PC-9 (cell line): ENCODE measurements at regions not wholly inside any gene's neighbourhood (a gene's known extent, or its start where the extent isn't known, plus 50 kb on each side); places are given as distances from the start of the nearest gene placed in this dataset.

Experiments
- BruUV-seq: library from RNA; stranded (reverse); fragments of 400-500 nt; replicated peaks from 2 replicates; lab custom pipeline; 2021; lab: Mats Ljungman, UMichigan
- CTCF ChIA-PET: fragments of 300-600 bp; sonication (Branson Sonifier 250); formaldehyde crosslinking; loops from one replicate; lab custom pipeline; 2022; ENCODE audit warnings: antibody characterized with exemption; lab: Charles Lee
- POLR2A ChIA-PET: fragments of 300-600 bp; sonication (Branson Sonifier 250); formaldehyde crosslinking; loops from one replicate; lab custom pipeline; 2022; ENCODE audit warnings: antibody characterized with exemption; ENCODE audit not compliant: unreplicated experiment; lab: Charles Lee
- DNase-seq, 2 experiments: peaks; one replicate each; pipeline versions ENCODE4 v3.0.0 to v3.0.0-alpha.2; 2015 to 2022; ENCODE audit warnings: mixed read lengths in 1 of 2
- H2AFZ ChIP-seq: fragments of 200-600 bp; sonication (generic); 2 replicates; pipeline ENCODE4 v1.8.1; 2017; ENCODE audit warnings: antibody characterized with exemption
- H3F3A ChIP-seq: fragments of 200-600 bp; sonication (generic); 2 replicates; pipeline ENCODE4 v1.8.1; 2017; ENCODE audit warnings: antibody characterized with exemption, mild to moderate bottlenecking, low read depth; ENCODE audit not compliant: insufficient read depth
- H3K27ac ChIP-seq: fragments of 200-600 bp; sonication (generic); 2 replicates; pipeline ENCODE4 v1.6.1; 2016; ENCODE audit warnings: mixed run types
- H3K27me3 ChIP-seq: fragments of 200-600 bp; sonication (generic); 2 replicates; pipeline ENCODE4 v1.6.1; 2016; ENCODE audit warnings: low read depth, mixed run types; ENCODE audit not compliant: insufficient read depth
- H3K36me3 ChIP-seq: fragments of 200-600 bp; sonication (generic); 2 replicates; pipeline ENCODE4 v1.6.1; 2016; ENCODE audit warnings: low read depth, mixed run types
- H3K4me1 ChIP-seq: fragments of 200-600 bp; sonication (generic); replicated peaks from 2 replicates; pipeline ENCODE4 v1.6.1; 2016; ENCODE audit warnings: mixed run types; ENCODE audit not compliant: insufficient read depth
- H3K4me2 ChIP-seq: fragments of 200-600 bp; sonication (generic); 2 replicates; pipeline ENCODE4 v1.6.1; 2017; ENCODE audit warnings: mixed run types
- H3K4me3 ChIP-seq: fragments of 200-600 bp; sonication (generic); 2 replicates; pipeline ENCODE4 v1.6.1; 2016; ENCODE audit warnings: mixed run types
- H3K79me2 ChIP-seq: fragments of 200-600 bp; sonication (generic); 2 replicates; pipeline ENCODE4 v1.6.1; 2017; ENCODE audit warnings: low read depth, mixed run types
- H3K9me2 ChIP-seq: fragments of 200-600 bp; sonication (generic); 2 replicates; pipeline ENCODE4 v1.8.1; 2017; ENCODE audit warnings: mild to moderate bottlenecking; ENCODE audit not compliant: insufficient read depth
- H3K9me3 ChIP-seq: fragments of 200-600 bp; sonication (generic); 2 replicates; pipeline ENCODE4 v1.8.1; 2016; ENCODE audit warnings: low read depth; ENCODE audit not compliant: insufficient read depth
- H4K20me1 ChIP-seq: fragments of 200-600 bp; sonication (generic); 2 replicates; pipeline ENCODE4 v1.8.1; 2017; ENCODE audit not compliant: insufficient read depth
- EZH2 ChIP-seq: fragments of 200-600 bp; sonication (generic); IDR thresholded peaks from 2 replicates; pipeline ENCODE4 v1.8.0; 2017; ENCODE audit warnings: antibody characterized with exemption, low read depth
- intact Hi-C: fragments of 100-400 bp; cut with micrococcal nuclease; formaldehyde crosslinking; loops from one replicate; pipeline ENCODE4 v1.10.0; 2022; ENCODE audit not compliant: unreplicated experiment
- TF ChIP-seq, protein P1 (sequence below): fragments of 200-600 bp; sonication (generic); conservative IDR thresholded peaks from 2 replicates; pipeline ENCODE4 v1.6.1; 2017; ENCODE audit warnings: mixed run types, antibody characterized with exemption, mild to moderate bottlenecking, moderate library complexity

DNA sequence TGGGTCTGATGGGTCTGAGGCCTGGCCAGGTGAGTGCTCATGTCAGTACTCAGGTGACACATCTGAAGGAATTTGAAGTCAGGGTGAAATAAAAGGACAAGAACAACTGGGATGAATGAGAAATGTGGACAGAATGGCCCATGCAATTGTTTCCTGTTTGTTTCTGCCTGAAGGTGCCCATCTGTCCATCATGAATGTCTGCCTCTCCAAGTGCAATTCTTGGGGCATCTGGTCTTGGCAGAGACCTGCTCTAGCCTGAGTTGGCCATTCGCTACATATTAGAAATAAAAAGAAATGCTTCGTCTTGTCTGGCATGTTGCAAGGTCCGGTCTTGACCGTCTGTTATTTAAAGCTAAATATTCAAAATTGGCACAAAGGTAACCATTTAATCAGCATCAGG is 142.0 kb upstream of the AGBL1 start:
- H3K27me3 ChIP-seq: peaks cover 36% of the 10 kb centered on the region
- ChIA-PET POLR2A (no interaction called here), CTCF (no interaction called here)
- no peak overlapping the region for H3K4me3 ChIP-seq
- no peak overlapping the region for H2AFZ ChIP-seq
- H3K9me3 ChIP-seq: no peaks in the 10 kb centered on the region; the same call in 1 of the 2 replicates
- no peaks in the 10 kb centered on the region for H3K4me1 ChIP-seq
- BruUV-seq: no TSS peak
- H3K79me2 ChIP-seq: no peaks in the 10 kb centered on the region
- H3K36me3 ChIP-seq: no peaks in the 10 kb centered on the region
- no peaks in the 10 kb centered on the region for H3K9me2 ChIP-seq
- DNase-seq: no peak
- no peak overlapping the region for H3K4me2 ChIP-seq
- H3K27ac ChIP-seq: no peak overlapping the region
- intact Hi-C loops: no loop called here
- H3F3A ChIP-seq: no peaks in the 10 kb centered on the region
- no peaks in the 10 kb centered on the region for H4K20me1 ChIP-seq
- TF ChIP-seq EZH2: no peak
- TF ChIP-seq, protein P1, sequence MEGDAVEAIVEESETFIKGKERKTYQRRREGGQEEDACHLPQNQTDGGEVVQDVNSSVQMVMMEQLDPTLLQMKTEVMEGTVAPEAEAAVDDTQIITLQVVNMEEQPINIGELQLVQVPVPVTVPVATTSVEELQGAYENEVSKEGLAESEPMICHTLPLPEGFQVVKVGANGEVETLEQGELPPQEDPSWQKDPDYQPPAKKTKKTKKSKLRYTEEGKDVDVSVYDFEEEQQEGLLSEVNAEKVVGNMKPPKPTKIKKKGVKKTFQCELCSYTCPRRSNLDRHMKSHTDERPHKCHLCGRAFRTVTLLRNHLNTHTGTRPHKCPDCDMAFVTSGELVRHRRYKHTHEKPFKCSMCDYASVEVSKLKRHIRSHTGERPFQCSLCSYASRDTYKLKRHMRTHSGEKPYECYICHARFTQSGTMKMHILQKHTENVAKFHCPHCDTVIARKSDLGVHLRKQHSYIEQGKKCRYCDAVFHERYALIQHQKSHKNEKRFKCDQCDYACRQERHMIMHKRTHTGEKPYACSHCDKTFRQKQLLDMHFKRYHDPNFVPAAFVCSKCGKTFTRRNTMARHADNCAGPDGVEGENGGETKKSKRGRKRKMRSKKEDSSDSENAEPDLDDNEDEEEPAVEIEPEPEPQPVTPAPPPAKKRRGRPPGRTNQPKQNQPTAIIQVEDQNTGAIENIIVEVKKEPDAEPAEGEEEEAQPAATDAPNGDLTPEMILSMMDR: no peak

DNA sequence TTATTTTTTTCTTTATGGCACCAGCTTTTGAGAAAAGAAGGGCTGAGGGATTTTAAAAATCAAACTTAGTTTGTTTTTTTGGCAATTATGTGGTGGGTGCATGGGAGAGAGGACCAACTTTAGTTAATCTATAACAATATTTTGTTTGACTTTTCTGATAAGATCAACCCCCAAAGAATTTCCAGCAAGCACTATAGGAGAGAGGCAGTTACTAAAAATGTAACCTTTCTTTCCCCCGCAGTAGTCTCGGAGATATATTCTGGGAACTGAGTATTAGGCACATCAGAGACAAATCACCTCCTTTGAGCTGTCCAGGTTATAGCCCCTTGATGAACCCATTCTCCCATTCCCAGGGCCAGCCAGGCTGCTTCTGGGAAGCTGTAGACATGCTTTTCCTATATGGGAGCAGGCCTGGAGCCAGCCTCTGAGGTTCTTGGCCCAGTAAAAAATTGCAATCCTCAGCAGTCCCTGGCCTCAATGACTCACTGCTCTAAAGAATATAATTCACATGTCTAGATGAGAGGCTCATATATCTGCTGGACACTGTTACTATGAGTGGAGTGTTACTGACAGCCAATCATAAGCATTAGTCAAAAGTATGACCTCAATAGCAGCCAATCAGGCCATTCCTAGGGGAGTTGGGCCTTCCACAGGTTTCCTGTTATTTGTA is 138.3 kb upstream of the AGBL1 start:
- no TSS peak for BruUV-seq
- peaks cover 47% of the 10 kb centered on the region for H3K27me3 ChIP-seq
- no peaks in the 10 kb centered on the region for H4K20me1 ChIP-seq
- H3K79me2 ChIP-seq: no peaks in the 10 kb centered on the region
- H3K27ac ChIP-seq: no peak overlapping the region
- no peaks in the 10 kb centered on the region for H3K36me3 ChIP-seq
- TF ChIP-seq EZH2: no peak
- TF ChIP-seq, protein P1: no peak
- no peak overlapping the region for H3K4me2 ChIP-seq
- CTCF ChIA-PET: no interaction called here
- no peaks in the 10 kb centered on the region; the same call in 1 of the 2 replicates for H3K9me3 ChIP-seq
- no peak for DNase-seq
- no peaks in the 10 kb centered on the region for H3K4me1 ChIP-seq
- no peak overlapping the region for H2AFZ ChIP-seq
- H3K9me2 ChIP-seq: no peaks in the 10 kb centered on the region
- H3F3A ChIP-seq: no peaks in the 10 kb centered on the region
- POLR2A ChIA-PET: no interaction called here
- no peak overlapping the region for H3K4me3 ChIP-seq
- intact Hi-C loops: no loop called here

DNA sequence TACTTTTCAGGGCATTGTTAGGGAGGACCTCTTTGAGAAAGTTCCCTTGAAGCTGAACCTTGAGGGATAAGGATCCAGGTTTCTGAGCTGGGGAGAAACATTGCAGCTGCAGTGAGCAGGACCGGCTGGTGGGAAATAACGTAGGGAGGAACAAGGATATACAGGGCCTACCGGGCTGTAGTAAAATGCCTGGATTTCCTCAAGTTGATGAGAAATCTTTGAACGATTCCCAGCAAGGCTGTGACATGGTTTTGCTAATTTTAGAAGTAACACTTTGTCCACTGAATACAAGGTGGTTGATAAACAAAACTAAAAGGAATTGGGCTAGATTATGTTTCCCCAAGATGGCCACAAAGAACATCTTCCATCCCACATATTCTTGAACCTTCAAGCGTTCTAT is 137.0 kb upstream of the AGBL1 start:
- no peaks in the 10 kb centered on the region for H3K36me3 ChIP-seq
- H3K9me2 ChIP-seq: no peaks in the 10 kb centered on the region
- H3K27ac ChIP-seq: no peak overlapping the region
- no peaks in the 10 kb centered on the region for H3K4me1 ChIP-seq
- peaks cover 46% of the 10 kb centered on the region for H3K27me3 ChIP-seq
- no TSS peak for BruUV-seq
- H3K9me3 ChIP-seq: no peaks in the 10 kb centered on the region; the same call in 1 of the 2 replicates
- ChIA-PET CTCF (no interaction called here), POLR2A (no interaction called here)
- H3K4me2 ChIP-seq: no peak overlapping the region
- no peaks in the 10 kb centered on the region for H3F3A ChIP-seq
- no peak overlapping the region for H2AFZ ChIP-seq
- H3K79me2 ChIP-seq: no peaks in the 10 kb centered on the region
- DNase-seq: no peak
- intact Hi-C loops: no loop called here
- no peak overlapping the region for H3K4me3 ChIP-seq
- H4K20me1 ChIP-seq: no peaks in the 10 kb centered on the region
- TF ChIP-seq, protein P1: no peak
- no peak for TF ChIP-seq EZH2
